Caco-2 (cell line): ENCODE measurements at regions not wholly inside any gene's neighbourhood (a gene's known extent, or its start where the extent isn't known, plus 50 kb on each side); places are given as distances from the start of the nearest gene placed in this dataset.

Experiments
- BruUV-seq: library from RNA; stranded (reverse); fragments of 400-500 nt; replicated peaks from 2 replicates; lab custom pipeline; 2021; lab: Mats Ljungman, UMichigan
- CTCF ChIA-PET: fragments of 300-600 bp; sonication (Branson Sonifier 250); formaldehyde crosslinking; loops from one replicate; lab custom pipeline; 2022; ENCODE audit warnings: antibody characterized with exemption; lab: Charles Lee
- POLR2A ChIA-PET: fragments of 300-600 bp; sonication (Branson Sonifier 250); formaldehyde crosslinking; loops from one replicate; lab custom pipeline; 2022; ENCODE audit warnings: antibody characterized with exemption; lab: Charles Lee
- DNase-seq, 2 experiments: peaks; one replicate each; pipeline versions ENCODE4 v3.0.0 to v3.0.0-alpha.2; 2020 to 2022
- H3K27me3 ChIP-seq: replicated peaks from 2 replicates; pipeline ENCODE4 v1.6.0; 2011; ENCODE audit warnings: low read length; ENCODE audit not compliant: control insufficient read depth, insufficient read depth
- H3K36me3 ChIP-seq: 2 replicates; pipeline ENCODE4 v1.5.1; 2011; ENCODE audit warnings: low read length; ENCODE audit not compliant: control insufficient read depth, insufficient read depth
- H3K4me1 ChIP-seq: fragments of 250-450 bp; sonication (Bioruptor Pico); 2 replicates; pipeline ENCODE4 v1.5.1; 2020; ENCODE audit warnings: mild to moderate bottlenecking
- H3K4me3 ChIP-seq: 2 replicates; pipeline ENCODE4 v1.5.1; 2011; ENCODE audit warnings: low read depth, mild to moderate bottlenecking, control low read depth, low read length
- H3K9me3 ChIP-seq: fragments of 250-450 bp; sonication (Bioruptor Pico); 2 replicates; pipeline ENCODE4 v1.5.1; 2020; ENCODE audit warnings: mild to moderate bottlenecking, moderate library complexity
- H3K27ac Mint-ChIP-seq: one replicate; pipeline ENCODE4 v1.8.0; 2022; ENCODE audit warnings: mixed read lengths; ENCODE audit not compliant: unreplicated experiment
- H3K27me3 Mint-ChIP-seq: one replicate; pipeline ENCODE4 v1.8.0; 2022; ENCODE audit warnings: mixed read lengths; ENCODE audit not compliant: insufficient read depth, unreplicated experiment
- H3K36me3 Mint-ChIP-seq: one replicate; pipeline ENCODE4 v1.8.0; 2022; ENCODE audit warnings: mild to moderate bottlenecking, mixed read lengths; ENCODE audit not compliant: insufficient read depth, unreplicated experiment
- H3K4me1 Mint-ChIP-seq: one replicate; pipeline ENCODE4 v1.8.0; 2022; ENCODE audit warnings: low read depth, mixed read lengths; ENCODE audit not compliant: unreplicated experiment
- H3K4me3 Mint-ChIP-seq: one replicate; pipeline ENCODE4 v1.8.0; 2022; ENCODE audit warnings: mild to moderate bottlenecking, moderate library complexity, mixed read lengths; ENCODE audit not compliant: unreplicated experiment
- H3K9me3 Mint-ChIP-seq: one replicate; pipeline ENCODE4 v1.8.0; 2022; ENCODE audit warnings: mixed read lengths; ENCODE audit not compliant: unreplicated experiment
- intact Hi-C: fragments of 100-400 bp; cut with micrococcal nuclease; formaldehyde crosslinking; loops from one replicate; pipeline ENCODE4 v1.10.0; 2022; ENCODE audit not compliant: unreplicated experiment
- TF ChIP-seq, protein P1 (sequence below), 2 experiments: fragments of 200-600 bp in 1 of 2; IDR thresholded peaks; 1 replicate in 1 of 2; 2 replicates in 1 of 2; pipeline versions ENCODE4 v1.5.1 to v1.8.0; 2011 to 2022; ENCODE audit warnings: antibody characterized with exemption in 1 of 2, control low read depth in 1 of 2, inconsistent platforms in 1 of 2, low read depth in 1 of 2, low read length in 1 of 2, mild to moderate bottlenecking in 1 of 2, moderate library complexity in 1 of 2; ENCODE audit not compliant: insufficient read depth in 1 of 2, severe bottlenecking in 1 of 2, unreplicated experiment in 1 of 2

DNA sequence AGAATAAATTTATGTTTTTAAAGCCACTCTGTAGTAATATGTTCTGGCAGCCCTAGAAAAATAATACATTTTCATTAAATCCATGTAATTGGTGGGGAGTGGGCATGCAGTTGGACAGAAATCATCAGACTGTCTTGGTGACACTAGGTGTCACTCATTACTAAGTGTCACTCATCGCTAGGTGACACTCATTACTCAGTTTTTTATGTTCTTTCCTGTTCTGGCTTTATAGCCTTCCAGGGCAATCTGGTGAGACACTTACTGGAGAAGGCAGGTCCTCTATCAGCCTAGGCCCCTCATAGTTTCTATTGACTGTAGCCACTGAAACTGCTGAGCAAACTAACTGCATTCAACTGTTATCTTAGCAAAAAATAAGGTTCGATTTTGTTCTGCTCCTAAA is 542.1 kb downstream of the SLITRK1 start:
- Histone ChIP-seq H3K36me3 (no peaks in the 10 kb centered on the region), H3K4me3 (no peak overlapping the region), H3K4me1 (no peaks in the 10 kb centered on the region), H3K9me3 (no peaks in the 10 kb centered on the region), H3K27me3 (no peaks in the 10 kb centered on the region)
- no TSS peak for BruUV-seq
- POLR2A ChIA-PET: no interaction called here
- CTCF ChIA-PET: no interaction called here
- no peaks in the 10 kb centered on the region for H3K4me1 Mint-ChIP-seq
- no peaks in the 10 kb centered on the region for H3K27me3 Mint-ChIP-seq
- TF ChIP-seq, protein P1, sequence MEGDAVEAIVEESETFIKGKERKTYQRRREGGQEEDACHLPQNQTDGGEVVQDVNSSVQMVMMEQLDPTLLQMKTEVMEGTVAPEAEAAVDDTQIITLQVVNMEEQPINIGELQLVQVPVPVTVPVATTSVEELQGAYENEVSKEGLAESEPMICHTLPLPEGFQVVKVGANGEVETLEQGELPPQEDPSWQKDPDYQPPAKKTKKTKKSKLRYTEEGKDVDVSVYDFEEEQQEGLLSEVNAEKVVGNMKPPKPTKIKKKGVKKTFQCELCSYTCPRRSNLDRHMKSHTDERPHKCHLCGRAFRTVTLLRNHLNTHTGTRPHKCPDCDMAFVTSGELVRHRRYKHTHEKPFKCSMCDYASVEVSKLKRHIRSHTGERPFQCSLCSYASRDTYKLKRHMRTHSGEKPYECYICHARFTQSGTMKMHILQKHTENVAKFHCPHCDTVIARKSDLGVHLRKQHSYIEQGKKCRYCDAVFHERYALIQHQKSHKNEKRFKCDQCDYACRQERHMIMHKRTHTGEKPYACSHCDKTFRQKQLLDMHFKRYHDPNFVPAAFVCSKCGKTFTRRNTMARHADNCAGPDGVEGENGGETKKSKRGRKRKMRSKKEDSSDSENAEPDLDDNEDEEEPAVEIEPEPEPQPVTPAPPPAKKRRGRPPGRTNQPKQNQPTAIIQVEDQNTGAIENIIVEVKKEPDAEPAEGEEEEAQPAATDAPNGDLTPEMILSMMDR (IDR thresholded peaks at IDR 0.05; ENCODE audit: insufficient read depth in 1 of 2, low read depth in 1 of 2, low read length in 1 of 2, severe bottlenecking in 1 of 2, unreplicated experiment in 1 of 2): no peak
- no peak overlapping the region for H3K4me3 Mint-ChIP-seq
- H3K9me3 Mint-ChIP-seq: no peaks in the 10 kb centered on the region
- H3K36me3 Mint-ChIP-seq: no peaks in the 10 kb centered on the region
- no peak overlapping the region for H3K27ac Mint-ChIP-seq
- peak in 1 of 2 experiments; percentile 3 for DNase-seq
- intact Hi-C loops: loop anchor here (1.0 kb wide), 1 partner anchor 440 kb away; no protein-coding TSS in a partner anchor

DNA sequence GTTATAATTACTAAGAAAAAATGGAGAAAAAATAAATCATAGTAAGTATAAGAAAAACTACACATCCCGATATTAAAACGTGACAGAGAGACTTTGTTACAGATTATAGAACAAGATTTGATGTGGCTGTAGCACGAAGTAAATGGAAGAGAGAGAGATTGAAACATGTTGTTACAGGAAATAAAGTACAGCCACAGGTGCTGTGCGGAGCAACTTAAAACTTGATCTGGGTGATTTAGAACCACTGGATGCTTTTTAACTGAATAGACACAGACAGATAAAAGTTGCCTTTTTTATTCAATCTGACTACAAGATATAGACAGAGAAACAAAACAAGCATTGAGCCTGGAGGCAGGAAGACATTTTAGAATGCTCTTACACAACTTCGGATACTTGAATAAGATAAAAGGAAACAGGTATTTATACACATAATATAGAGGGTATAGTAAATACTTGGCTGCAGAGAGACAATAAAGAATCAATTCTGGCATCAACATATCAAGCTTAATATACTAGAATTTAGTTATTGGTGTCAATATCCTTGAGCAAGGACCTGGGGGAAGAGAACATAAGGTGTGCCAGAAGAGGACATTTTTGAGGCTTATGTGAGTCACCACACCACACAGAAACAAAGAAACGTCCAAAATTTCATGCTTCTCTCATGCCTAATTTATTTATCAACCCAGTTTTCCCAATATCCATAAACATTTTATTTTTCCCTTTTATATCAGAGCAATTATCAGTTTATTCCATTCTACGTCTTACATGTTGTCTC is 548.5 kb downstream of the SLITRK1 start:
- intact Hi-C loops: no loop called here
- DNase-seq: no peak
- Histone ChIP-seq H3K4me1 (no peaks in the 10 kb centered on the region), H3K9me3 (no peaks in the 10 kb centered on the region), H3K4me3 (no peak overlapping the region), H3K36me3 (no peaks in the 10 kb centered on the region), H3K27me3 (no peaks in the 10 kb centered on the region)
- TF ChIP-seq, protein P1 (IDR thresholded peaks at IDR 0.05; ENCODE audit: insufficient read depth in 1 of 2, low read depth in 1 of 2, low read length in 1 of 2, severe bottlenecking in 1 of 2, unreplicated experiment in 1 of 2): no peak
- BruUV-seq: no TSS peak
- ChIA-PET CTCF (no interaction called here), POLR2A (no interaction called here)
- Mint-ChIP-seq H3K36me3 (no peaks in the 10 kb centered on the region), H3K27me3 (no peaks in the 10 kb centered on the region), H3K27ac (no peak overlapping the region), H3K4me3 (no peak overlapping the region), H3K4me1 (no peaks in the 10 kb centered on the region), H3K9me3 (no peaks in the 10 kb centered on the region)

DNA sequence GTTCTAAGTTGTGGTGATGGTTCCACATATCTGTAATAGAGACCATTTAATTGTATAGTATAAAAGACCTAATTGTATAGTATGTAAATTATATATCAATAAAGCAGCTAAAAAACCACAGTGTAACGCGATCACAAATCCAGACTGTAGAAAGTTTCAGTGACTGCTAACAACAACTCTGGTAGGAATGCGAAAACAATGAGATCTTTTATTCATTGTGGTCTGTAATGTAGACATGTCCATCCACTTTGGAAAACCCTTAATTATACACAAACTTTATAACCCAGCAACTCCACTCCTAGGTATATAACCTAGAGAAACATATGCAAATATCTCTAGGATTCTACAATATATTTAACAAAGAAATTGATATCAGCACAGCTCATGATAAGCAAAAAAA is 549.5 kb downstream of the SLITRK1 start:
- ChIA-PET CTCF (no interaction called here), POLR2A (no interaction called here)
- Mint-ChIP-seq H3K36me3 (no peaks in the 10 kb centered on the region), H3K27ac (no peak overlapping the region), H3K4me1 (no peaks in the 10 kb centered on the region), H3K9me3 (no peaks in the 10 kb centered on the region), H3K4me3 (no peak overlapping the region), H3K27me3 (no peaks in the 10 kb centered on the region)
- TF ChIP-seq, protein P1 (IDR thresholded peaks at IDR 0.05; ENCODE audit: insufficient read depth in 1 of 2, low read depth in 1 of 2, low read length in 1 of 2, severe bottlenecking in 1 of 2, unreplicated experiment in 1 of 2): no peak
- no TSS peak for BruUV-seq
- Histone ChIP-seq H3K36me3 (no peaks in the 10 kb centered on the region), H3K27me3 (no peaks in the 10 kb centered on the region), H3K9me3 (no peaks in the 10 kb centered on the region), H3K4me1 (no peaks in the 10 kb centered on the region), H3K4me3 (no peak overlapping the region)
- DNase-seq: no peak
- intact Hi-C loops: no loop called here
